ENCODE measurements at regions not wholly inside any gene's neighbourhood (a gene's known extent, or its start where the extent isn't known, plus 50 kb on each side); places are given as distances from the start of the nearest gene placed in this dataset.

DNA sequence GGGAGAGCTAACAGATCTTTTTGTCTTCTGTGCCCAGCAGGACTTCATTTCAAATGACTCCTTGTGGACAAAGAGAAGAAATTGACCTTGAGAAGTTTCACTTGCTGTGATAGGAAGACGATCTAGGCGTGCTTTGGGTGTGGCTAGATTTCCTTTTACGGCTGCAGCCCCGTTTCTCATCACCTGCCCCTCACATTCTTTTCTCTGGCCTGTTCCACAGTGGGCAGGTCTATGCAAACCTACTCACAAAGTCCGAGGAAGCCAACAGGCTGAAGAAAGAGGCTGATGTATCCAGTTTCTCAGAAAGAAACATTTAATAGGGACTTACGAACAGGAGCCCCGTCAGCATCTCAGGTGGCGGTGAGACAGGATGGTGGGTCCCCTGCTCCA lies 231.8 kb downstream of the FGF9 start:
- Histone ChIP-seq H3T11ph (ENCODE audit: low read length) (no peak overlapping the region), H3K4ac (ENCODE audit: low read depth, low read length) (no peak overlapping the region), H3K27ac (ENCODE audit: insufficient read length, low read depth, low read length) (no peak overlapping the region), H2BK12ac (ENCODE audit: insufficient read length, low read depth, low read length) (no peak overlapping the region), H2BK15ac (ENCODE audit: low read depth, low read length) (no peak overlapping the region), H3K9ac (ENCODE audit: extremely low read depth, insufficient read length, low read length) (no peak overlapping the region), H2BK120ac (ENCODE audit: low read depth, low read length, poor library complexity, severe bottlenecking) (no peak overlapping the region), H4K8ac (replicated peaks; ENCODE audit: insufficient read length, low read depth, low read length) (no peak overlapping the region), H3K23ac (ENCODE audit: insufficient read length, low read depth, low read length) (no peak overlapping the region), H3K4me2 (ENCODE audit: insufficient read depth, insufficient read length, low read length) (no peak overlapping the region), H3K9me3 (ENCODE audit: control insufficient read depth, low read depth, low read length) (no peaks in the 10 kb centered on the region), H3K4me1 (ENCODE audit: insufficient read depth, low read length) (no peaks in the 10 kb centered on the region), H4K20me1 (ENCODE audit: control insufficient read depth, insufficient read depth, insufficient read length) (no peaks in the 10 kb centered on the region), H4K5ac (ENCODE audit: insufficient read length, low read depth, low read length) (no peak overlapping the region), H3K18ac (ENCODE audit: insufficient read length, low read depth, low read length) (no peak overlapping the region), H3K79me2 (ENCODE audit: insufficient read depth, low read length) (no peaks in the 10 kb centered on the region), H2BK20ac (ENCODE audit: low read depth, low read length, poor library complexity, severe bottlenecking) (no peak overlapping the region), H3K56ac (ENCODE audit: insufficient read length, low read depth, low read length) (no peak overlapping the region), H3K79me1 (ENCODE audit: insufficient read depth, low read depth, low read length, poor library complexity, severe bottlenecking) (no peaks in the 10 kb centered on the region), H2AFZ (ENCODE audit: low read length) (no peak overlapping the region), H4K91ac (ENCODE audit: insufficient read length, low read depth, low read length) (no peak overlapping the region), H3K27me3 (ENCODE audit: insufficient read depth, low read length) (no peaks in the 10 kb centered on the region), H2BK5ac (ENCODE audit: insufficient read length, low read length) (no peak overlapping the region), H3K23me2 (ENCODE audit: insufficient read length, low read depth, low read length, poor library complexity, severe bottlenecking) (no peaks in the 10 kb centered on the region), H3K14ac (ENCODE audit: insufficient read depth, low read length) (no peak overlapping the region), H2AK5ac (ENCODE audit: insufficient read length, low read length) (no peak overlapping the region)
- no peak overlapping the region for H3K4me3 Mint-ChIP-seq
- H3K36me3 Mint-ChIP-seq (ENCODE audit: insufficient read depth in 1 of 3, low read depth in 3 of 3): no peaks in the 10 kb centered on the region
- no peaks in the 10 kb centered on the region; the same call in 1 of the 2 replicates for H3K27me3 Mint-ChIP-seq (ENCODE audit: low read depth)
- peaks cover under 1 to 2% of the 10 kb centered on the region in 2 experiments; a peak in 2 of 4 replicates for H3K4me1 Mint-ChIP-seq
- H3K9me3 Mint-ChIP-seq: no peaks in the 10 kb centered on the region; a peak in 1 of 5 replicates
- no peak for DNase-seq
- TF ChIP-seq, protein P1, sequence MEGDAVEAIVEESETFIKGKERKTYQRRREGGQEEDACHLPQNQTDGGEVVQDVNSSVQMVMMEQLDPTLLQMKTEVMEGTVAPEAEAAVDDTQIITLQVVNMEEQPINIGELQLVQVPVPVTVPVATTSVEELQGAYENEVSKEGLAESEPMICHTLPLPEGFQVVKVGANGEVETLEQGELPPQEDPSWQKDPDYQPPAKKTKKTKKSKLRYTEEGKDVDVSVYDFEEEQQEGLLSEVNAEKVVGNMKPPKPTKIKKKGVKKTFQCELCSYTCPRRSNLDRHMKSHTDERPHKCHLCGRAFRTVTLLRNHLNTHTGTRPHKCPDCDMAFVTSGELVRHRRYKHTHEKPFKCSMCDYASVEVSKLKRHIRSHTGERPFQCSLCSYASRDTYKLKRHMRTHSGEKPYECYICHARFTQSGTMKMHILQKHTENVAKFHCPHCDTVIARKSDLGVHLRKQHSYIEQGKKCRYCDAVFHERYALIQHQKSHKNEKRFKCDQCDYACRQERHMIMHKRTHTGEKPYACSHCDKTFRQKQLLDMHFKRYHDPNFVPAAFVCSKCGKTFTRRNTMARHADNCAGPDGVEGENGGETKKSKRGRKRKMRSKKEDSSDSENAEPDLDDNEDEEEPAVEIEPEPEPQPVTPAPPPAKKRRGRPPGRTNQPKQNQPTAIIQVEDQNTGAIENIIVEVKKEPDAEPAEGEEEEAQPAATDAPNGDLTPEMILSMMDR (conservative IDR thresholded peaks at IDR 0.05): no peak
- WGBS (ENCODE audit: extremely low coverage, insufficient read length, low lambda C conversion rate): no CpG with 5 or more reads among the region's 8 CpGs
- H3K27ac Mint-ChIP-seq: no peak overlapping the region
